ENCODE measurements at regions not wholly inside any gene's neighbourhood (a gene's known extent, or its start where the extent isn't known, plus 50 kb on each side); places are given as distances from the start of the nearest gene placed in this dataset.
A peak's percentile ranks its signal among the peaks of the same experiment; 100 is the strongest.

DNA sequence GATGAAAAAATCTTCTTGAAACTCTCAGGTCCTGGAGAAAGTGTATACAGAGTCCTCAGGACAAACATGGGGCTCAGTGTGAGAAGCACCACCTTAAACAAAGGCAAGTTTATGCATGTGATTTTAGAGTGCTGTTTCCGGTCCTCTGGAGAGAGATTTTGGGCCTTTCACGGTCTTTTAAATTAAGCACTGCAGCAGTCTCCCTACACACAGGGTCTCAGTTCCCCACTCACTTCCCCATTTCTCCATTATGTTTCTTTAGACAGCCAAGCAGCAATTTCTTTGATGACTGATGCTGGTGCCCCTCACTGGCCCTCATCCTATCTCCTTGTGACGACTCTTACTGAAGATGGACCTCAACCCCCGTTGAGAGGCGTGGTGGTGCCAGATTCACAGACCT lies 220.2 kb upstream of the CLINT1 start:
- no peak overlapping the region for H3K4me2 ChIP-seq (ENCODE audit: control insufficient read depth, extremely low read depth, insufficient read depth, low read depth, low read length)
- no peak overlapping the region for H3K27ac ChIP-seq (ENCODE audit: control insufficient read depth, insufficient read depth, low read length)
- no peaks in the 10 kb centered on the region for H3K4me1 ChIP-seq (ENCODE audit: control insufficient read depth, extremely low read depth, insufficient read depth, low read length)
- TF ChIP-seq, protein P1, sequence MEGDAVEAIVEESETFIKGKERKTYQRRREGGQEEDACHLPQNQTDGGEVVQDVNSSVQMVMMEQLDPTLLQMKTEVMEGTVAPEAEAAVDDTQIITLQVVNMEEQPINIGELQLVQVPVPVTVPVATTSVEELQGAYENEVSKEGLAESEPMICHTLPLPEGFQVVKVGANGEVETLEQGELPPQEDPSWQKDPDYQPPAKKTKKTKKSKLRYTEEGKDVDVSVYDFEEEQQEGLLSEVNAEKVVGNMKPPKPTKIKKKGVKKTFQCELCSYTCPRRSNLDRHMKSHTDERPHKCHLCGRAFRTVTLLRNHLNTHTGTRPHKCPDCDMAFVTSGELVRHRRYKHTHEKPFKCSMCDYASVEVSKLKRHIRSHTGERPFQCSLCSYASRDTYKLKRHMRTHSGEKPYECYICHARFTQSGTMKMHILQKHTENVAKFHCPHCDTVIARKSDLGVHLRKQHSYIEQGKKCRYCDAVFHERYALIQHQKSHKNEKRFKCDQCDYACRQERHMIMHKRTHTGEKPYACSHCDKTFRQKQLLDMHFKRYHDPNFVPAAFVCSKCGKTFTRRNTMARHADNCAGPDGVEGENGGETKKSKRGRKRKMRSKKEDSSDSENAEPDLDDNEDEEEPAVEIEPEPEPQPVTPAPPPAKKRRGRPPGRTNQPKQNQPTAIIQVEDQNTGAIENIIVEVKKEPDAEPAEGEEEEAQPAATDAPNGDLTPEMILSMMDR (optimal IDR thresholded peaks at IDR 0.05 in 1 of 3, IDR thresholded peaks at IDR 0.05 in 1 of 3, conservative IDR thresholded peaks at IDR 0.05 in 1 of 3; ENCODE audit: extremely low read depth in 1 of 3, insufficient read depth in 2 of 3, low read length in 3 of 3), result no peak
- no peak for TF ChIP-seq EZH2 (IDR thresholded peaks at IDR 0.05; ENCODE audit: low read length)
- H3K9me1 ChIP-seq (ENCODE audit: control insufficient read depth, extremely low read depth, insufficient read depth, low read length), result no peaks in the 10 kb centered on the region
- FAIRE-seq, result no peak
- no peak overlapping the region for H3K4me3 ChIP-seq (ENCODE audit: control insufficient read depth in 2 of 3, extremely low read depth in 1 of 3, insufficient read depth in 2 of 3, low read depth in 1 of 3, low read length in 3 of 3)
- no peaks in the 10 kb centered on the region for H4K20me1 ChIP-seq (ENCODE audit: control insufficient read depth, extremely low read depth, insufficient read depth, low read length)
- dilution Hi-C loops (cut with MboI; ENCODE audit: extremely low pct_ligation_motif_present, low sequenced_read_pairs), result no loop called here
- no peaks in the 10 kb centered on the region for H3K9me3 ChIP-seq (ENCODE audit: control insufficient read depth, low read depth, low read length)
- no peak for DNase-seq (ENCODE audit: low read depth, low spot score)
- H3K36me3 ChIP-seq (ENCODE audit: control insufficient read depth in 2 of 2, extremely low read depth in 1 of 2, insufficient read depth in 2 of 2, low read length in 2 of 2), result no peaks in the 10 kb centered on the region
- no peak overlapping the region for H2AFZ ChIP-seq (ENCODE audit: control insufficient read depth, low read length)
- no peaks in the 10 kb centered on the region for H3K27me3 ChIP-seq (ENCODE audit: control insufficient read depth, extremely low read depth, insufficient read depth, low read length)
- H3K79me2 ChIP-seq (ENCODE audit: control insufficient read depth, insufficient read depth, low read length), result no peaks in the 10 kb centered on the region
- H3K9ac ChIP-seq (ENCODE audit: control insufficient read depth, extremely low read depth, insufficient read depth, low read length), result no peak overlapping the region

- Histone ChIP-seq H3K9me3 (ENCODE audit: control insufficient read depth, low read depth, low read length) (no peaks in the 10 kb centered on the region), H3K4me3 (ENCODE audit: control insufficient read depth in 2 of 3, extremely low read depth in 1 of 3, insufficient read depth in 2 of 3, low read depth in 1 of 3, low read length in 3 of 3) (no peak overlapping the region), H3K36me3 (ENCODE audit: control insufficient read depth in 2 of 2, extremely low read depth in 1 of 2, insufficient read depth in 2 of 2, low read length in 2 of 2) (no peaks in the 10 kb centered on the region), H3K9ac (ENCODE audit: control insufficient read depth, extremely low read depth, insufficient read depth, low read length) (no peak overlapping the region), H3K79me2 (ENCODE audit: control insufficient read depth, insufficient read depth, low read length) (no peaks in the 10 kb centered on the region), H3K4me1 (ENCODE audit: control insufficient read depth, extremely low read depth, insufficient read depth, low read length) (no peaks in the 10 kb centered on the region), H3K27ac (ENCODE audit: control insufficient read depth, insufficient read depth, low read length) (no peak overlapping the region), H3K27me3 (ENCODE audit: control insufficient read depth, extremely low read depth, insufficient read depth, low read length) (peaks cover 3% of the 10 kb centered on the region), H2AFZ (ENCODE audit: control insufficient read depth, low read length) (no peak overlapping the region), H3K4me2 (ENCODE audit: control insufficient read depth, extremely low read depth, insufficient read depth, low read depth, low read length) (peak overlapping the region; percentile 22), H4K20me1 (ENCODE audit: control insufficient read depth, extremely low read depth, insufficient read depth, low read length) (no peaks in the 10 kb centered on the region), H3K9me1 (ENCODE audit: control insufficient read depth, extremely low read depth, insufficient read depth, low read length) (no peaks in the 10 kb centered on the region)
- DNase-seq (ENCODE audit: low read depth, low spot score), result no peak
- no peak for TF ChIP-seq EZH2 (IDR thresholded peaks at IDR 0.05; ENCODE audit: low read length)
- TF ChIP-seq, protein P1 (optimal IDR thresholded peaks at IDR 0.05 in 1 of 3, IDR thresholded peaks at IDR 0.05 in 1 of 3, conservative IDR thresholded peaks at IDR 0.05 in 1 of 3; ENCODE audit: extremely low read depth in 1 of 3, insufficient read depth in 2 of 3, low read length in 3 of 3), result peak; percentile 81 to 91 (median 83)
- FAIRE-seq, result peak; percentile 65
- dilution Hi-C loops (cut with MboI; ENCODE audit: extremely low pct_ligation_motif_present, low sequenced_read_pairs), result no loop called here
Measured at GRCh38 chr5:158074992-158075769, 216.2 kb upstream of the CLINT1 start.

Measured in keratinocyte (primary cell).